AG04449 (cell line): ENCODE measurements at regions not wholly inside any gene's neighbourhood (a gene's known extent, or its start where the extent isn't known, plus 50 kb on each side); places are given as distances from the start of the nearest gene placed in this dataset.

Experiments
- CTCF ChIA-PET: fragments of 350-600 bp; formaldehyde crosslinking; extraction: SDS; loops from one replicate; lab custom pipeline; 2021; ENCODE audit warnings: antibody characterized with exemption; lab: Yijun Ruan, JAX
- POLR2A ChIA-PET: fragments of 400-600, 350-600 bp; formaldehyde crosslinking; extraction: SDS; loops from one replicate; lab custom pipeline; 2020; ENCODE audit warnings: antibody characterized with exemption, inconsistent platforms; lab: Yijun Ruan, JAX
- DNase-seq: peaks from one replicate; pipeline ENCODE4 v3.0.0-alpha.2; 2010; ENCODE audit warnings: low read depth, low spot score
- H3K4me3 ChIP-seq: 2 replicates; pipeline ENCODE4 v1.5.1; 2011; ENCODE audit warnings: low read depth, mild to moderate bottlenecking, control low read depth, low read length
- CTCF ChIP-seq: IDR thresholded peaks from one replicate; pipeline ENCODE4 v1.5.1; 2011; ENCODE audit warnings: mild to moderate bottlenecking, moderate library complexity, low read length, control low read depth, inconsistent platforms; ENCODE audit not compliant: insufficient read depth; ENCODE audit errors: missing control alignments

DNA sequence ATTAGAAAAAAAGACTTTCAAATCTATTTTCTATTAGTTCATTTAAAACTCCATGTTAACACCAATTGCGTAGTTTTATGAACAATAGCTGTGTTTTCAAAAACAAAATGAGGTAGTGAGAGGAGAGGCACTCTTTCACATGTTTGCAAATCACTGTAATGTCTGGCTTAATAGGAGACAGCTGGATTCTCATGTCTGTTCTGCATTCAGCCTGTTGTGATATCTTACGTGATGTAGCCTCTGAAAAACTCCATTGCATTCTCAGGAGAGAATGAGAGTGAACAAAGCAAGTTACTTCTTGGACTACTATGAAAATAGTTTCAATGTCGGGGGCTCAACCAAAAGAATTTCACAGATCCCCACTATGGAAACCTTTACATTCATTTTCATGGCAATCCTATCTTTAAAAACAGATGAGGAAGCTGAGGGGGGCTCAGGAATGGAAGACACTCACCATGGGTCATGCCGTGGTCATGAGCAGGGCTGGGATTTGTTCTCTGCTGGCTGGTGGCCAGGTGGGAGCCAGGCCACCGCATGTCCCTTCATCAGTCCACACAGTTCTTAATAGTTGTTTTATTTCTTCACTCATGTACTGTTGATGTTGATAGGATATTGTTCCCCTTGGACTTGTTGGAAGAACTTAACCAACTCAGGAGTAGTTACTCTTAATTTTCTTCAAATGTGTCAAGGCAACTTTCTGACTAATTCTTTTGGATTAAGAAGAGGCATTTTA lies 346.2 kb upstream of the FAR2 start:
- POLR2A ChIA-PET, result no interaction called here
- CTCF ChIA-PET, result interaction anchor here (1.7 kb wide), 1 partner anchor 13 kb away, joined by 5 read pairs; no protein-coding TSS in a partner anchor

GRCh38 chr12:28807535-28807934 lies 341.5 kb upstream of the FAR2 start:
- no peak overlapping the region for H3K4me3 ChIP-seq
- TF ChIP-seq CTCF, result no peak
- ChIA-PET POLR2A (no interaction called here), CTCF (no interaction called here)
- DNase-seq, result no peak

More for the DNA sequence above, 346.2 kb upstream of the FAR2 start:
- TF ChIP-seq CTCF, result no peak
- no peak overlapping the region for H3K4me3 ChIP-seq
- DNase-seq, result no peak

GRCh38 chr12:28811457-28811856 lies 337.6 kb upstream of the FAR2 start:
- ChIA-PET POLR2A (no interaction called here), CTCF (no interaction called here)
- DNase-seq, result no peak
- H3K4me3 ChIP-seq, result no peak overlapping the region
- no peak for TF ChIP-seq CTCF

GRCh38 chr12:28814246-28814645 lies 334.8 kb upstream of the FAR2 start:
- DNase-seq, result no peak
- CTCF ChIA-PET, result interaction anchor here (1.0 kb wide), 1 partner anchor 14 kb away, joined by 3 read pairs; no protein-coding TSS in a partner anchor
- TF ChIP-seq CTCF, result no peak
- no peak overlapping the region for H3K4me3 ChIP-seq
- POLR2A ChIA-PET, result no interaction called here

DNA sequence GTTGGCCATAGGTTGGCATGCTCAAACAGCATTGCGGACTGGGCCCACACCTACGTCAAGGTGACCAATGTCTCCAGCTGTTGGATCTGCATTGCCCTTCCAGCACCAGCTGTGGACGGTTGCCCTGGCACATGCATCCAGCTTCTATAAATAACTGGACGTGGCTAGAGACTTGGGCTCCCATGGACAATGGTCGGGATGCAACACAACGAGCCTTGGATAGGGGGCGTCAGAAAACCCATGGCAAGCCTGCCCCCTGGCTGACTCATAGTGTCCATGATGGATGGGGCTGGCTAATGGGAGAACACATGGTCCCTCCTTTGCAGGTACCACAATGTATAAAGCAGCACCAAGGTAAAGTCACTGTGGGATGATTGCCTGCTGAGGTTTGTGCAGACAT lies 331.6 kb upstream of the FAR2 start:
- CTCF ChIA-PET, result no interaction called here
- no peak overlapping the region for H3K4me3 ChIP-seq
- POLR2A ChIA-PET, result no interaction called here
- no peak for DNase-seq
- TF ChIP-seq CTCF, result no peak

DNA sequence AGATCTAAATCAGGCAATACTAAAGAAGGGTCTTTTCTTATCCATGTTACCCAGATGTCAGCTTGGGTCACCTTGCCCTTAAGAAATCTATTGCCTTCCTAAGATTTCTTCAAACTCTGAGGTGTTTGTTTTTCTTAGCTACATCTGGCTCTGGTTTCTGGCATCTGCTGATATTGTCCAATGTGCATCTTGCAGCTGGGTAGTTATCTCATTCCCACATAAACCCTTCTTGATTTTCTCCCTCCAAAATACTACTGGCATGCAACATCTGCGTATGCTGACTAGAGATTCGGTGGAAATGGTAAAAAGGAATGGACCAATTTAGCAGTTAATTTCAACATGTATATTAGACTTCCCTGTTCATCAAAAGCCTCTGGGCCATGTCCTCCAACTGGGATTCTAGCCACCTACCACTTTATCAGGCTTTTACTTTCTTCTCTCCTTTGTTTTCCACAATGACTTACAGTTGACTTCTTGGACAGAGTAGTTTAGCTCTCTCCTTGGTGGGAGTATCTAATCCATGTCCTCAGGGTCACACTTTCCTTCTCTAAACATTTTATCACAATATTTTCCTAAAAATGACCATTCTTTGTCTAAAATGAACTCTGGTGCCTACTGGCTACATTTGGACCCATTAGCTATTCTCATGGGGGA lies 324.8 kb upstream of the FAR2 start:
- no peak overlapping the region for H3K4me3 ChIP-seq
- ChIA-PET CTCF (interaction anchor here (1.2 kb wide), 1 partner anchor 11 kb away, joined by 3 read pairs; no protein-coding TSS in a partner anchor), POLR2A (no interaction called here)
- TF ChIP-seq CTCF, result no peak
- DNase-seq, result no peak
